ENCODE measurements at regions not wholly inside any gene's neighbourhood (a gene's known extent, or its start where the extent isn't known, plus 50 kb on each side); places are given as distances from the start of the nearest gene placed in this dataset.
"Not testable (repeated sequence)": the region's sequence is repeated elsewhere in the genome, so short reads cannot be mapped to it uniquely, and the experiment has no call there.

DNA sequence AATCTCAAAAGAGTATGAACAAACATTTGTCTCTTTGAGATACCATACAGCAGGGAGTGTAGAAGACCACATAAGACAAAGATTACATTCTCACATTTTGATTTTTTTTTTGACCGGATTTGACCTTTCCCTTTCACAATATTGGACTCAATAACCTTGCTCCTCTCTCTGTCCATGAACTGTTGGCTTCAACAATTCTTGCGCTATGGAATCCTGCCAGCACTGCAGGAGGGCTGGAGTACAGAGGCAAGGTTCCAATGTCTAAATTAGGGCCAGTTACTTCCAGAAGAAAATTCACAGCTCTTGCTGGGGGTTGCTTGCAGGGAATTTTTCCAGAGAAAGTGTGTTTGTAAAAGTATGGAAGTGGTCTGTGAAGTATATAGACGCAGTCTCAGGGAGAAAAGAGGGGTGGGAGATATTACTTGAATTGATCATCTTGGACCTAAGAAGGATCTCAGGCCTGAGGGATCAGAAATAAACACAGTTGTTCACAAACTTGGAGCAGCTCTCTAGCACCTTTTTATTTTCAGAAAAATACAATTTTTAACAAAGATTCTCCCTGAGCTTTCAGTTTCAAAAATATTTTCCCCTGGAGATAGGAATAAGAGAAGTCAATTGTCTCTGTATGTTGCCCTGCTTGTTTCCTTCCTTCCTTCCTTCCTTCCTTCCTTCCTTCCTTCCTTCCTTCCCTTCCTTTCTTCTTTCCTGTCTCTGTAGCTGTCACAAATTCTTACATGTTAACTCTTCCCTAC lies 765.9 kb downstream of the BCKDHB start:
- no peaks in the 10 kb centered on the region for H3K4me1 ChIP-seq (ENCODE audit: insufficient read depth)
- no peaks in the 10 kb centered on the region for H3K27me3 ChIP-seq
- no peaks in the 10 kb centered on the region for H4K20me1 ChIP-seq (ENCODE audit: insufficient read depth, poor library complexity, severe bottlenecking)
- no peak overlapping the region for H2AFZ ChIP-seq
- no peaks in the 10 kb centered on the region for H3K9me2 ChIP-seq (replicated peaks; ENCODE audit: insufficient read depth)
- H3K79me2 ChIP-seq: no peaks in the 10 kb centered on the region
- H3K4me3 ChIP-seq: no peak overlapping the region
- H3K27ac ChIP-seq: no peak overlapping the region
- no peak overlapping the region for H3K4me2 ChIP-seq
- H3K9me3 ChIP-seq (ENCODE audit: low read depth): no peaks in the 10 kb centered on the region
- no peak for DNase-seq (ENCODE audit: low spot score)
- 87% methylated on average over 3 of the region's 3 CpGs for WGBS (ENCODE audit: low lambda C conversion rate, missing lambda C conversion rate)
- no peaks in the 10 kb centered on the region for H3K36me3 ChIP-seq (replicated peaks; ENCODE audit: insufficient read depth, low read depth)
- TF ChIP-seq, protein P1, sequence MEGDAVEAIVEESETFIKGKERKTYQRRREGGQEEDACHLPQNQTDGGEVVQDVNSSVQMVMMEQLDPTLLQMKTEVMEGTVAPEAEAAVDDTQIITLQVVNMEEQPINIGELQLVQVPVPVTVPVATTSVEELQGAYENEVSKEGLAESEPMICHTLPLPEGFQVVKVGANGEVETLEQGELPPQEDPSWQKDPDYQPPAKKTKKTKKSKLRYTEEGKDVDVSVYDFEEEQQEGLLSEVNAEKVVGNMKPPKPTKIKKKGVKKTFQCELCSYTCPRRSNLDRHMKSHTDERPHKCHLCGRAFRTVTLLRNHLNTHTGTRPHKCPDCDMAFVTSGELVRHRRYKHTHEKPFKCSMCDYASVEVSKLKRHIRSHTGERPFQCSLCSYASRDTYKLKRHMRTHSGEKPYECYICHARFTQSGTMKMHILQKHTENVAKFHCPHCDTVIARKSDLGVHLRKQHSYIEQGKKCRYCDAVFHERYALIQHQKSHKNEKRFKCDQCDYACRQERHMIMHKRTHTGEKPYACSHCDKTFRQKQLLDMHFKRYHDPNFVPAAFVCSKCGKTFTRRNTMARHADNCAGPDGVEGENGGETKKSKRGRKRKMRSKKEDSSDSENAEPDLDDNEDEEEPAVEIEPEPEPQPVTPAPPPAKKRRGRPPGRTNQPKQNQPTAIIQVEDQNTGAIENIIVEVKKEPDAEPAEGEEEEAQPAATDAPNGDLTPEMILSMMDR (IDR thresholded peaks at IDR 0.05; ENCODE audit: poor library complexity): no peak

DNA sequence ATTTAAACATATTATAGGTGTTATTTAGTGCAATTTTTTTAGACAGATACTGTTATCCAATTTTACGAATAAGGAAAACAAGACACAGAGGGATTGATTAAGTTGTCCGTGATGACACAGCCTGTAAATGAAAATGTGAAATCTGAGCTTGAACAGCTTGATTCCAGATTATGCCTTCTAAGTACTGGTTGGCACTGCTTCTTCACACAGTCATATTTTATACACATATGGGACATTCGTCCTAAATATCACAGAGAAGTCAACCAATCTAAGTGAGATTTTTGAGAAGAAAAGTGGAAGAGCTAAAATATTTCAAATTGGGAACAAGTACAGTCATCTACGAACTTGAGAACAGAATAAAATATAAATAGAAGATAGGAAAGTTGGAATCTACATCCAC lies 756.3 kb downstream of the BCKDHB start:
- Histone ChIP-seq H3K4me1 (ENCODE audit: insufficient read depth) (no peaks in the 10 kb centered on the region), H3K36me3 (replicated peaks; ENCODE audit: insufficient read depth, low read depth) (no peaks in the 10 kb centered on the region), H3K79me2 (no peaks in the 10 kb centered on the region), H3K27me3 (no peaks in the 10 kb centered on the region), H4K20me1 (ENCODE audit: insufficient read depth, poor library complexity, severe bottlenecking) (no peaks in the 10 kb centered on the region), H3K4me2 (no peak overlapping the region), H2AFZ (no peak overlapping the region), H3K4me3 (no peak overlapping the region), H3K9me3 (ENCODE audit: low read depth) (no peaks in the 10 kb centered on the region), H3K27ac (no peak overlapping the region), H3K9me2 (replicated peaks; ENCODE audit: insufficient read depth) (no peaks in the 10 kb centered on the region)
- whole genome bisulfite sequencing (ENCODE audit: low lambda C conversion rate, missing lambda C conversion rate): 88% methylated on average over 4 of the region's 4 CpGs
- no peak for TF ChIP-seq EZH2phosphoT487 (IDR thresholded peaks at IDR 0.05; ENCODE audit: low read depth, severe bottlenecking, unreplicated experiment)
- no peak for TF ChIP-seq EZH2 (IDR thresholded peaks at IDR 0.05; ENCODE audit: borderline replicate concordance)
- TF ChIP-seq, protein P1 (IDR thresholded peaks at IDR 0.05; ENCODE audit: poor library complexity): no peak
- no peak for DNase-seq (ENCODE audit: low spot score)

DNA sequence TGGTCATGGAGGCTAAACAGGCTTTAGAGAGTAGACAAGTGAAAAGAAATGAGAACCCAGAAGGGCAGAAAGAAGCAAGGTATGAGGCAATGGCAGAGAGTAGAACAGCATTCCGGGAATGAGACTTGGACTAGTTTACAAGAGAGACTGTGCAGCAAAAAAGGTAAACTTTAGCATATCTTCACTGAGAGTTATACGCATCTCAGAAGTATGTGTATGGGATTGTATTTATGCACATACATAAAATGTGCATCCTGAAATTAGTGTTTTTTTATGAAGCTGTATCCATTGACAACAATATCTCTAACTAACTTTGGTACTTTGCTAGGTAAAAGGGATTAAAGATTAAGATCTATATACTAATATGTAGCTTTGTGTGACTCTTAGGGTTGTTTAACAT lies 753.6 kb downstream of the BCKDHB start:
- H3K9me3 ChIP-seq (ENCODE audit: low read depth): no peaks in the 10 kb centered on the region
- no peak overlapping the region for H3K27ac ChIP-seq
- no peaks in the 10 kb centered on the region for H3K4me1 ChIP-seq (ENCODE audit: insufficient read depth)
- H3K79me2 ChIP-seq: no peaks in the 10 kb centered on the region
- 81% methylated on average over 2 of the region's 2 CpGs for WGBS (ENCODE audit: low lambda C conversion rate, missing lambda C conversion rate)
- TF ChIP-seq, protein P1 (IDR thresholded peaks at IDR 0.05; ENCODE audit: poor library complexity): no peak
- TF ChIP-seq EZH2phosphoT487 (IDR thresholded peaks at IDR 0.05; ENCODE audit: low read depth, severe bottlenecking, unreplicated experiment): no peak
- TF ChIP-seq EZH2 (IDR thresholded peaks at IDR 0.05; ENCODE audit: borderline replicate concordance): no peak
- H3K27me3 ChIP-seq: no peaks in the 10 kb centered on the region
- no peaks in the 10 kb centered on the region for H3K9me2 ChIP-seq (replicated peaks; ENCODE audit: insufficient read depth)
- H3K4me3 ChIP-seq: no peak overlapping the region
- H4K20me1 ChIP-seq (ENCODE audit: insufficient read depth, poor library complexity, severe bottlenecking): no peaks in the 10 kb centered on the region
- H3K36me3 ChIP-seq (replicated peaks; ENCODE audit: insufficient read depth, low read depth): no peaks in the 10 kb centered on the region
- no peak for DNase-seq (ENCODE audit: low spot score)
- no peak overlapping the region for H3K4me2 ChIP-seq
- H2AFZ ChIP-seq: no peak overlapping the region

GRCh38 chr6:80847973-80848372 lies 741.5 kb downstream of the BCKDHB start:
- not testable (repeated sequence) for H3K4me1 ChIP-seq (ENCODE audit: insufficient read depth); H3K9me2 ChIP-seq (replicated peaks; ENCODE audit: insufficient read depth); H3K9me3 ChIP-seq (ENCODE audit: low read depth); H4K20me1 ChIP-seq (ENCODE audit: insufficient read depth, poor library complexity, severe bottlenecking); H3K27me3 ChIP-seq; DNase-seq (ENCODE audit: low spot score); H3K36me3 ChIP-seq (replicated peaks; ENCODE audit: insufficient read depth, low read depth); H3K4me2 ChIP-seq; H3K79me2 ChIP-seq; H3K27ac ChIP-seq; H3K4me3 ChIP-seq; H2AFZ ChIP-seq
- 94% methylated on average over 12 of the region's 12 CpGs for WGBS (ENCODE audit: low lambda C conversion rate, missing lambda C conversion rate)

All from hepatocyte (in vitro differentiated cells).